Activated CD4-positive, alpha-beta T cell treated with anti-CD3 and anti-CD28 coated beads, Interleukin-2, amount 10 ng/mL, durations not matched to agents 7 days and 5 days (primary cell): ENCODE measurements at regions not wholly inside any gene's neighbourhood (a gene's known extent, or its start where the extent isn't known, plus 50 kb on each side); places are given as distances from the start of the nearest gene placed in this dataset.

Experiments
- CTCF ChIA-PET: fragments of 350-600 bp; sonication (Branson Sonifier 250); formaldehyde crosslinking; loops from one replicate; lab custom pipeline; 2021; ENCODE audit warnings: antibody characterized with exemption; lab: Charles Lee
- POLR2A ChIA-PET: fragments of 350-600 bp; sonication (Branson Sonifier 250); formaldehyde crosslinking; loops from one replicate; lab custom pipeline; 2021; ENCODE audit warnings: antibody characterized with exemption; lab: Charles Lee
- DNase-seq: peaks from one replicate; pipeline ENCODE4 v3.0.0-alpha.2; 2020
- H3K27ac Mint-ChIP-seq: one replicate; pipeline ENCODE4 v1.8.0; 2021; ENCODE audit warnings: mild to moderate bottlenecking, moderate library complexity, mixed read lengths
- H3K27me3 Mint-ChIP-seq: one replicate; pipeline ENCODE4 v1.8.0; 2021; ENCODE audit warnings: mixed read lengths
- H3K36me3 Mint-ChIP-seq: one replicate; pipeline ENCODE4 v1.8.0; 2021; ENCODE audit warnings: low read depth, mixed read lengths
- H3K4me1 Mint-ChIP-seq: one replicate; pipeline ENCODE4 v1.8.0; 2021; ENCODE audit warnings: mixed read lengths
- H3K4me3 Mint-ChIP-seq: one replicate; pipeline ENCODE4 v1.8.0; 2021; ENCODE audit warnings: mild to moderate bottlenecking, moderate library complexity, mixed read lengths
- H3K9me3 Mint-ChIP-seq: one replicate; pipeline ENCODE4 v1.8.0; 2021; ENCODE audit warnings: mixed read lengths

DNA sequence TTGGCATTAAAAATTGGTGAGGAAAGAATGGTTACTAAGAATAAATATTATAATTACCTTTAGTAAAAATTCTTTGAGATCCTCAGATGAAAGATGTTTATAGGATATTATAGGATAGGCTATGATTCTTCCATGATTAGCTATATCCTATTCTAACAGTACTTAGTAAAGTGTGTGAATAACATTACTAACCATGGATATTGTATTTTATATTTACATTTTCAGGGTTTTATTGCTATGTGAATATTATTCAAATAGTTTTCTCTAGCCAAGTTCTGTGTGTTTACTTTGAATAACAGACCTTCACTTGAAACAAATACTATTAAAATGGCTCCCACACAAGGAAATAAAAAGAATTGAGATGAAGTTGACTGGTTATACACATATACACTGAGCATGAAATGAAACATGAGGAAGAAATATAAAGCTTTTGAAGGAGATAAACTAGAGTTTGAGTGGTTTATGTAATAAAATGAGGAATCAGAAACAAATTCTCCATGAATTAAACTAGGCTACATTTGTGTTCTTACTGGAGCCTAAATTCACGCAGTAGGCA lies 479.4 kb upstream of the PKN2 start:
- Mint-ChIP-seq H3K4me3 (no peak overlapping the region), H3K4me1 (no peaks in the 10 kb centered on the region), H3K9me3 (no peaks in the 10 kb centered on the region), H3K27me3 (peaks cover 12% of the 10 kb centered on the region), H3K27ac (no peak overlapping the region), H3K36me3 (no peaks in the 10 kb centered on the region)
- no peak for DNase-seq
- CTCF ChIA-PET = no interaction called here
- POLR2A ChIA-PET = no interaction called here

DNA sequence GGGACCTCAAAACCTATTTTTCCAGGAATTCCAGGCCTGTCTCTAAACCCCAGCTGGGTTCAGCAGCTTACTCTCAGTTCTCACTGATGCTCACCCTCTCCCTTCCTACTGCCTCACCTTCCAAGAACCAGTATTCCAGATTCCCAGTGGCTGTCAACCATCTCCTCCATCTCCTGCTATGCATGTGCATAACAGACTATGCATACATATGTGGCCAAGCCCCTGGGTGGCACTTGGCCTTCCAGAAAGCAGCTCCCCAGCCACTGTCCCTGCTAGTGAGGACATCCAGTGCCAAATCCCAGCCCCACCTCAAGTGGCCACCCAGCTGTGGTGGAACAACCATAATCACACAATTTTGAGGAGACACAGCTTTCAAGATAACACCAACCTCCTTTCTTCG lies 475.7 kb upstream of the PKN2 start:
- Mint-ChIP-seq H3K4me3 (no peak overlapping the region), H3K27ac (no peak overlapping the region), H3K27me3 (peaks cover 3% of the 10 kb centered on the region), H3K36me3 (no peaks in the 10 kb centered on the region), H3K4me1 (peaks cover 15% of the 10 kb centered on the region), H3K9me3 (no peaks in the 10 kb centered on the region)
- CTCF ChIA-PET = no interaction called here
- DNase-seq = no peak
- POLR2A ChIA-PET = no interaction called here

DNA sequence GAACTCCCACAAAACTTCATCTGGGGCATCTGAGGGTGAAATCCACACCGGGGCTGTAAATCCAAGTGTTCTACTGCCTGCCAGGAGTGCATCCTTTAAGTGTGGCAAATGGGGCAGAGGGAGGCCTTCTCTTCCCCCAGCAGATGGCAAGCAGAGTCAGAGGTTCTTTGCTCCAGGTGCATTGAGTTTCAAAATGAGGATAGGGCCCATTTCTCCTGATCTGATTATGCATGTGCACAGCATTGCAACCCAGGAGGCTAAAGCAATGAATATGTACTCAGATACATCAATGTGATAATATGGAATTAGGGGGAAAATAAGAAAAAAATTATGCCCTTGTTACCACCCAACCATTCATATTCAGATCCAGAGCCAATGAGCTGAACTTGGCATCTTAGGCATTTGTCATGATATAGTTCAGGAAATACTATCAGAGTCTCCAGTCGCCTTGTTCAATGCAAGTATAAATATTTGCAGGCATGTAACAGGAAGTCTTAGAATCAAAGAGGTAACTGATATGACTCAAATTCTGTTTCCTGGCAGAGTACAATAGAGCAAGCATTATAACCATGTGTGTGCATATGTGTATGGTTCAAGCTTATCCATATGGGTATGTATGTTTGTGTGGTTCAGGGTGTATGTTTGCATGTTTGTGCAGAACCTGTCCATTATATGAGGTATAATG lies 473.8 kb upstream of the PKN2 start:
- Mint-ChIP-seq H3K4me1 (peaks cover 15% of the 10 kb centered on the region), H3K9me3 (no peaks in the 10 kb centered on the region), H3K27ac (no peak overlapping the region), H3K36me3 (no peaks in the 10 kb centered on the region), H3K4me3 (no peak overlapping the region), H3K27me3 (peaks cover 3% of the 10 kb centered on the region)
- no peak for DNase-seq
- CTCF ChIA-PET = no interaction called here
- POLR2A ChIA-PET = no interaction called here

DNA sequence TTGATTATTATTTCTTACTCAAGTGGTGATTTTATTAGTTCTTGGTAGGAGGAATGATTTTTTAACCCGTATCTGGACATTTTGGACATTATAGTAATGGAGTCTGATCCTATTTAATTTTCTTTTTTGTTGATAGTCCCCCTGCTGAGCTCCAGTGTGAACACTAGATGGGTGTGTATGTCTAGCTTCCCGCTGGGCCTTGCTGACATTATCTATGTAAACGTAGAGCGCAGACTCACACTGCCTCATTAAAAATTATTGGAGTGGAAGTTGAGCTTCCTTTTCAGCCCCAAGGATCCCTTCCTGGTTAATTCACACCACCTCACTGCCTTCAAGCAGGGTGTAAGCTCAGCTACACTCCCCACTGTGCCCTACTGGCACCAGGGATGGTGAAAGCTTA lies 467.6 kb upstream of the PKN2 start:
- Mint-ChIP-seq H3K27ac (no peak overlapping the region), H3K4me1 (no peaks in the 10 kb centered on the region), H3K4me3 (no peak overlapping the region), H3K27me3 (peaks cover 7% of the 10 kb centered on the region), H3K36me3 (no peaks in the 10 kb centered on the region), H3K9me3 (no peaks in the 10 kb centered on the region)
- no peak for DNase-seq
- POLR2A ChIA-PET = no interaction called here
- CTCF ChIA-PET = no interaction called here

DNA sequence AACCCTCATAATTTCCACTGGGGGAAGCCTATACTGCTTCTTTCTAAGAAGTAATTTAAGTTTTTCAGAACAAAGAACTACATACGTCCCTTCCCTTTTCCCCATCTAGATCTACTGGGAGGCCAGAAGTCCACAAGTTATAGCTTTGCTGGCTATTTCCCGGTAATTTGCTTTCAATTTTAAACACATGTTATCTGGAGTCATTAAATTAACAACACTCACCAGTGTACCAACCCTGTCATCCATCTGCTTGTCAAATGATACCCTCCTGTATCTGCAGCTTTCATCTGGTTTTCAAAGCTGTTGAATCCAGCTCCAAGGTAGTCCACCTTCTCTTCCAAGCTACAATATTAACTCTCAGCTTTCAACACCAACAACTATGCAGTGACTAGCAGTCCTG lies 466.7 kb upstream of the PKN2 start:
- POLR2A ChIA-PET = no interaction called here
- Mint-ChIP-seq H3K36me3 (no peaks in the 10 kb centered on the region), H3K4me1 (no peaks in the 10 kb centered on the region), H3K27me3 (peaks cover 7% of the 10 kb centered on the region), H3K9me3 (no peaks in the 10 kb centered on the region), H3K4me3 (no peak overlapping the region), H3K27ac (no peak overlapping the region)
- CTCF ChIA-PET = no interaction called here
- no peak for DNase-seq

DNA sequence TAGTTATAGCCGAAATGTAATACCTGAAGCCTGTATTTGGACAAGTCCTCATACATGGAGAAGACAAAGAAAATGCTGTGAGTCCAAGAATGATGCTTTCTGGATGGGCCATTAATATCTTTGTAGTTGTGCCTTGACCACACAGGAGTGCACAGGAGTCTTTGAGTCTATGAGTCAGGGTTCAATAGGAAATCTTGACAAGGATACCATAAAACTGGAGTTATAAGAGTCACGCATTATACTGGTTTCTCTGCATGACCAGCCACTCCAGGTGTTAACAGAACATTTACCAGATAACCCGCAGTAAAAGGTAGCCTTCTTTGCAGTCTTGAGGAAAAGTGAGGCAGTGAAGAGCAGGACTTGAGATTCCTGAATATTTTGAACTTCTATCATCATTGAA lies 464.6 kb upstream of the PKN2 start:
- Mint-ChIP-seq H3K36me3 (no peaks in the 10 kb centered on the region), H3K9me3 (no peaks in the 10 kb centered on the region), H3K27me3 (peaks cover 7% of the 10 kb centered on the region), H3K4me1 (no peaks in the 10 kb centered on the region), H3K4me3 (no peak overlapping the region), H3K27ac (no peak overlapping the region)
- ChIA-PET POLR2A (no interaction called here), CTCF (no interaction called here)
- no peak for DNase-seq

DNA sequence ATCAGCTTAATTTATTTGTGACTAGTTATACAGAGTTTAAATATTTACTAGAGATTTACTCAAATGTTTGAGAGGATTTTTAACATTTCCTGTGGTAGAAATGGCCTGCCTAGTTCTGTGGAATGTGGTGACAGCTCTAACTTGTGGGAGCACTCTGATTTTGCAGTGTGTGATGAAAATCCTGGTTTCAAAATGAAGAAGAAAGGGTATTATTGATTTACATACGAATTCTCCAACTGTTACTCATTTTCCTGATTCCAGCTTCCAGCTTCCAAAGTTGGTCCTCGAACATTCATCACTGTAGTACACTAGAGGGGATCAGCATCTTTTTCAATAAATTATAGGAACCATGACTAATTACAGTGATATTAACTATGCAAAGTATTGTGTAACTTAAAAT lies 462.7 kb upstream of the PKN2 start:
- no peak overlapping the region for H3K27ac Mint-ChIP-seq
- DNase-seq = no peak
- no peaks in the 10 kb centered on the region for H3K9me3 Mint-ChIP-seq
- ChIA-PET POLR2A (no interaction called here), CTCF (no interaction called here)
- no peak overlapping the region for H3K4me3 Mint-ChIP-seq
- no peaks in the 10 kb centered on the region for H3K4me1 Mint-ChIP-seq
- H3K36me3 Mint-ChIP-seq = no peaks in the 10 kb centered on the region
- H3K27me3 Mint-ChIP-seq = peaks cover 7% of the 10 kb centered on the region

DNA sequence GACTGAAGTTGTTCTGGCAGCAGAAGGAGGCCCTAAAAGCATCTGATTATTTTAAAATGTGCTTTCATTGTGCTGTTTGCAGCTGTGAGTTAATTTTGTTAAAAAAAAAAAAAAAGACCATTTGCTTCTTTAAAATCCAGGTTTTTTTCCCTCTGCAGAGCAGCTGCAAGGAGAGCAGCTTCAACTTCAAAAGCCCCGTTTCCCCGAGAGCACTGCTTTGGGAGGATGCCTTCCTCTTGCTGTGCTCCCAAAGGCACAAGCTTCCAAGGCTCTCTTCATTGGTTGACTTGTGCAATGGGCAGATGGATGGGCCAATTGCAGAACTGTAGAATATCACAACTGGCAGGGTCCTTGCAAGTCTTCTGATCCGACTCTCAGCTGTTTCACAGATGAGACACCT lies 459.2 kb upstream of the PKN2 start:
- ChIA-PET CTCF (interaction anchor here (0.6 kb wide), 1 partner anchor 159 kb away, joined by 3 read pairs; no protein-coding TSS in a partner anchor), POLR2A (no interaction called here)
- Mint-ChIP-seq H3K27me3 (peaks cover 2% of the 10 kb centered on the region), H3K4me1 (no peaks in the 10 kb centered on the region), H3K9me3 (no peaks in the 10 kb centered on the region), H3K36me3 (no peaks in the 10 kb centered on the region), H3K27ac (no peak overlapping the region), H3K4me3 (no peak overlapping the region)
- no peak for DNase-seq

DNA sequence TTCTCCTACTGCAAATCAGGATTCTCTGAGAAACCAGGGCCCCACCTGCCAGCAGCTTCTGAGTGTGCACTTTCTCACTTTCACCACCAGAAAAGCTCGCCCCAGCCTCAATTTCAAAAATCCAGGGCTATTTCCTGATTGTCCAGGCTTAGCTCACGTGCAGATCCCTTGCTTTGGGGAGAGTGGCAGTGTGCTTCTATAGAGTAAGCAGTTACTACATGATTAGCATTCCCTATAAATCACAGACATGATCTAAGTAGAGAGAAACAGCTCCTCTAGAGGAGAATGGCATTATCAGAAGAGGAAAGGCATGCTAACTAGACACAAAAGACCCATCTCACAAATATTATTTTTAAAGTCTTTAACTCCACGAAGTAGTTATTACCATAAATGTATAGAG lies 456.0 kb upstream of the PKN2 start:
- Mint-ChIP-seq H3K27ac (no peak overlapping the region), H3K27me3 (peaks cover 7% of the 10 kb centered on the region), H3K4me1 (no peaks in the 10 kb centered on the region), H3K9me3 (no peaks in the 10 kb centered on the region), H3K36me3 (no peaks in the 10 kb centered on the region), H3K4me3 (no peak overlapping the region)
- CTCF ChIA-PET = interaction anchor here (1.4 kb wide), 1 partner anchor 44 kb away, joined by 5 read pairs; no protein-coding TSS in a partner anchor
- POLR2A ChIA-PET = no interaction called here
- DNase-seq = no peak

DNA sequence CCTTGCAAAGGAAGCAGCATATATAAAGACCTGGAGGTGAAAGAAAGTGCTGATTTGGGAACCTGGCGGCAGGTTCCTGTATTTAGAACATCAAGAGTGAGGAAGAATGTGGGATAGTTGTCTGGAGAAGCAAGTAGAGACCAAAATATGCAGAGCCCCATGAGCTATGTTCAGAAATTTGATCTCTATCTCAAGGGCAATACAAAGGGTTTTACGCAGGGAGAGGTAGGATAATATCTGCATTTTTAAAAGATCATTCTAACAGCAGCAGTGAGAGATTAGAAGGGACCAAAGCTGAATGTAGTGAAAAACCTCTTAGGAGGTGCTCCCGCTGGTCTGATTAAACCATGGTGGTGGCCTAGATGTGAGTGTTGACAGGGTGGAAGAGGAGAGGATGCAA lies 453.9 kb upstream of the PKN2 start:
- no peaks in the 10 kb centered on the region for H3K4me1 Mint-ChIP-seq
- peaks cover 8% of the 10 kb centered on the region for H3K27me3 Mint-ChIP-seq
- H3K4me3 Mint-ChIP-seq = no peak overlapping the region
- no peak overlapping the region for H3K27ac Mint-ChIP-seq
- no peaks in the 10 kb centered on the region for H3K9me3 Mint-ChIP-seq
- CTCF ChIA-PET = no interaction called here
- no peak for DNase-seq
- H3K36me3 Mint-ChIP-seq = no peaks in the 10 kb centered on the region
- POLR2A ChIA-PET = no interaction called here

DNA sequence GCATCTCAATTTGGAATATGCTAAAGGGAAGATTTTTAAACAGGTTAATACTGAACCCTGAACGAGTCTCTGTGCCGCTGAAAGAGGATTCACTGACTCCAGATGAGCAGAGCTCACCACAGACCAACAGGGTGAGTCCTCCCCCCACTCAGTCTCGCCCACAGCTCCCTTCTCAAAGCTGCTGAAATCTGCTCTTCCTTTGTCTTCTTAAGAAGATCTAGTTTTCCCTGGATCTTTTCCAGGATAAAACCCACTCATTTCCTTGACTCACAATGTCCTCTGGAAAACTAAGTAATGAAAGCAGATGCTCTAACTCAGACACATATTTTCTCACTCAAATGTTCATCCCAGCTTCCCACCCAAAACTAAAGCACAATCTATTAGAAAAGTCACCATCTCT lies 447.0 kb upstream of the PKN2 start:
- no peak overlapping the region for H3K27ac Mint-ChIP-seq
- POLR2A ChIA-PET = no interaction called here
- no peaks in the 10 kb centered on the region for H3K4me1 Mint-ChIP-seq
- CTCF ChIA-PET = no interaction called here
- H3K36me3 Mint-ChIP-seq = no peaks in the 10 kb centered on the region
- H3K4me3 Mint-ChIP-seq = no peak overlapping the region
- H3K9me3 Mint-ChIP-seq = no peaks in the 10 kb centered on the region
- H3K27me3 Mint-ChIP-seq = peaks cover 5% of the 10 kb centered on the region
- no peak for DNase-seq

DNA sequence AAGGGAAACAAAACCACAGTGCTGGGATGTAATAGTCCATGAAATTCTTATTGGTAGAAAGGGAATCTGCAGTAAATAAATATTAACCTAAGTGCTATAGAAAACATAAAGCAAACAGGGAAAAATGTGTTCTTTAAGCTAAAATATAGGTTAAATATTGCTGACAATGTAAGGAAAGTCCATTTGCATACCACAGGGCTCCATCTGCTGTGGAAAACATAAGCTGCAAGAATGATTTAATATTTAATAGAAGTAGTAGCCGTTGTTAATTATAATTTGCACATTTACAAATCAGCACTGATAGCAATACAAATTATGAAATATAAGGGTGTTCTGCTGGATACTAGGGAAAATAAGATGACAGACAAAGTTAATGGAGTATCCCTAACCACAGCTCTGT lies 444.9 kb upstream of the PKN2 start:
- CTCF ChIA-PET = no interaction called here
- no peaks in the 10 kb centered on the region for H3K9me3 Mint-ChIP-seq
- POLR2A ChIA-PET = no interaction called here
- no peaks in the 10 kb centered on the region for H3K36me3 Mint-ChIP-seq
- no peak overlapping the region for H3K4me3 Mint-ChIP-seq
- H3K4me1 Mint-ChIP-seq = no peaks in the 10 kb centered on the region
- H3K27me3 Mint-ChIP-seq = no peaks in the 10 kb centered on the region
- H3K27ac Mint-ChIP-seq = no peak overlapping the region
- DNase-seq = no peak

DNA sequence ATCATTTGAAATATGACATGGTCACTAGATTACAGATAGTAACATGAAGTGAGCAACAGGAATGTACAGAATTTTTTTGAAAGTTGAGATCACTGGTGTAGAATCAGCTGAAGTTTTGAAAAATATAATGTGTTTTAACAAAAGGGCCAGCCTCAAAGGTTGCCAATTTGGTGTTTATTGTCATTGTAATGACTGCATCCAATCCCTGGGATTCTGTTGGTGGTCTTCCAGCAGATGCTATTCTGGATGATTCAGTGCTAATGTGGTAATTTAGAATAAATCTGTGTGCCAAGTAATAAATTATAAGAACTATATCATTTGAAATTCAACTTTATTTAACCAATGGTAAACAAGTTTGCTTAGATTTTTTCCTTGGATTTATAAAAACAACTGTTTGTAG lies 436.4 kb upstream of the PKN2 start:
- Mint-ChIP-seq H3K27me3 (no peaks in the 10 kb centered on the region), H3K27ac (no peak overlapping the region), H3K36me3 (no peaks in the 10 kb centered on the region), H3K9me3 (no peaks in the 10 kb centered on the region), H3K4me3 (no peak overlapping the region), H3K4me1 (no peaks in the 10 kb centered on the region)
- POLR2A ChIA-PET = no interaction called here
- DNase-seq = no peak
- CTCF ChIA-PET = no interaction called here

DNA sequence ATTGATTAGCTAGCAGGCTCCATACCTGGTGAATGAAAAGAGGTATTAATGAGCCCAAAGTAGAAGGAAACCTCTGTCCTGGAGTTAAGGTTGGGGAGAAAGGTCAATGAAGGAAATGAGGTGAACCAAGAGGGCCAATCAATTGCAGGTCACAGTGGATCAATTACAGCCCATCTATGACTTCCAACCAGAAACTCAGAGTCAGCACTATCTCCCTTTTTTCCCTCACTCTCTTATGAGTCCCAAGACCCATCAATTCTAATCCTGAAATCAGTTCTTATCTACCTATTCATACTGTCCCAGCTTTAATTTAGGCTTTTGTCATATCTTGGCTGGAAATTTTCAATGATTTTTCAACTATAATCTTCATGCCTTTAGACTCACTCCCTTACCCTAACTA lies 433.2 kb upstream of the PKN2 start:
- no peaks in the 10 kb centered on the region for H3K9me3 Mint-ChIP-seq
- no peak overlapping the region for H3K27ac Mint-ChIP-seq
- ChIA-PET CTCF (no interaction called here), POLR2A (no interaction called here)
- no peaks in the 10 kb centered on the region for H3K36me3 Mint-ChIP-seq
- H3K4me1 Mint-ChIP-seq = no peaks in the 10 kb centered on the region
- DNase-seq = no peak
- H3K27me3 Mint-ChIP-seq = no peaks in the 10 kb centered on the region
- H3K4me3 Mint-ChIP-seq = no peak overlapping the region
